Activated CD8-positive, alpha-beta T cell treated with anti-CD3 and anti-CD28 coated beads for 36 hours (primary cell): ENCODE measurements at regions not wholly inside any gene's neighbourhood (a gene's known extent, or its start where the extent isn't known, plus 50 kb on each side); places are given as distances from the start of the nearest gene placed in this dataset.
"Not testable (repeated sequence)": the region's sequence is repeated elsewhere in the genome, so short reads cannot be mapped to it uniquely, and the experiment has no call there.

Experiments
- ATAC-seq: fragments of 200-7000 bp; cut with Tn5 transposase; one replicate; pipeline ENCODE4 v1.10.0; 2021; ENCODE audit warnings: mild to moderate bottlenecking, moderate library complexity
- CTCF ChIA-PET: fragments of 350-600 bp; sonication (Branson Sonifier 250); formaldehyde crosslinking; loops from one replicate; lab custom pipeline; 2021; ENCODE audit warnings: antibody characterized with exemption; lab: Charles Lee
- POLR2A ChIA-PET: fragments of 350-600 bp; sonication (Branson Sonifier 250); formaldehyde crosslinking; loops from one replicate; lab custom pipeline; 2021; ENCODE audit warnings: antibody characterized with exemption; lab: Charles Lee
- DNase-seq: peaks from one replicate; pipeline ENCODE4 v3.0.0-alpha.2; 2020
- H3K27ac Mint-ChIP-seq: one replicate; pipeline ENCODE4 v1.8.0; 2021; ENCODE audit warnings: mild to moderate bottlenecking, mixed read lengths
- H3K27me3 Mint-ChIP-seq: one replicate; pipeline ENCODE4 v1.8.0; 2021; ENCODE audit warnings: mixed read lengths
- H3K36me3 Mint-ChIP-seq: one replicate; pipeline ENCODE4 v1.8.0; 2021; ENCODE audit warnings: low read depth, mixed read lengths
- H3K4me1 Mint-ChIP-seq: one replicate; pipeline ENCODE4 v1.8.0; 2021; ENCODE audit warnings: low read depth, mixed read lengths
- H3K4me3 Mint-ChIP-seq: one replicate; pipeline ENCODE4 v1.8.0; 2021; ENCODE audit warnings: mild to moderate bottlenecking, moderate library complexity, mixed read lengths
- H3K9me3 Mint-ChIP-seq: one replicate; pipeline ENCODE4 v1.8.0; 2021; ENCODE audit warnings: mixed read lengths
- intact Hi-C: fragments of 100-400 bp; cut with micrococcal nuclease; formaldehyde crosslinking; loops from one replicate; pipeline ENCODE4 v1.10.0; 2022
- TF ChIP-seq, protein P1 (sequence below): fragments of 200-600 bp; IDR thresholded peaks from one replicate; pipeline ENCODE4 v1.8.0; 2022; ENCODE audit warnings: antibody characterized with exemption, mild to moderate bottlenecking

DNA sequence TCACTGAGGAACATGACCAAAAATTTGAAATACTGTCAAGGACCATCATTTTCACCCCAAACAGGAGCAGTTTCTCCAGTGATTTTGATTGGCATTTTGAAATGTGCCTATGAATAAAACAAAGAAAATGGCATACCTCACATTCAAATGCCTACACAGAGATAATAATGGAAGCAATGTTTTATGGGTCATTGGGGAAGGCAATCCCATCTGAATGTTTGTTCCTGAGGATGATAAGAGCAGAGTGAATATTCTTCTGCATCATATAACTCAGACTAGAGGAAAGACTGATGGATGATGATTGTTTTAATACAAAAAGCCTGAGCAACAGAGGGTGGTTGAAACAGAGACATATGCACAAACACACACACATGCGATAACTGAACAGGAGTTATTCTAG, 2749.9 kb downstream of the PCDH9 start:
- ChIA-PET POLR2A (no interaction called here), CTCF (no interaction called here)
- H3K4me3 Mint-ChIP-seq = no peak overlapping the region

DNA sequence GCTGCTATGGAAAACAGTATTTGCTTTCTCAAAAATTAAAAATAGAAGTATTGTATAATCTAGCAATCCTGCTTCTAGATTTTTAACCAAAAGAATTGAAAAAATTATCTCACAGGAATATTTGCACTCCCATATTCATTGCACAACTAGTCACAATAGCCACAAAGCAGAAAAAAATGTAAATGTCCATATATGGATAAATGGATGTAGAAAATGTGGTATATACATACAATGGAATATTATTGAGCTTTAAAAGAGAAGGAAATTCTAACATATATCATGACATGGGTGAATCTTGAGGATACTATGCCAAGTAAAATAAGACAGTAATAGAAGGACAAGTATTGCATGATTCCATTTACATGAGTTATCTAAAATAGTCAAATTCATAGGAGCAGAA, 2753.0 kb downstream of the PCDH9 start:
- TF ChIP-seq, protein P1, sequence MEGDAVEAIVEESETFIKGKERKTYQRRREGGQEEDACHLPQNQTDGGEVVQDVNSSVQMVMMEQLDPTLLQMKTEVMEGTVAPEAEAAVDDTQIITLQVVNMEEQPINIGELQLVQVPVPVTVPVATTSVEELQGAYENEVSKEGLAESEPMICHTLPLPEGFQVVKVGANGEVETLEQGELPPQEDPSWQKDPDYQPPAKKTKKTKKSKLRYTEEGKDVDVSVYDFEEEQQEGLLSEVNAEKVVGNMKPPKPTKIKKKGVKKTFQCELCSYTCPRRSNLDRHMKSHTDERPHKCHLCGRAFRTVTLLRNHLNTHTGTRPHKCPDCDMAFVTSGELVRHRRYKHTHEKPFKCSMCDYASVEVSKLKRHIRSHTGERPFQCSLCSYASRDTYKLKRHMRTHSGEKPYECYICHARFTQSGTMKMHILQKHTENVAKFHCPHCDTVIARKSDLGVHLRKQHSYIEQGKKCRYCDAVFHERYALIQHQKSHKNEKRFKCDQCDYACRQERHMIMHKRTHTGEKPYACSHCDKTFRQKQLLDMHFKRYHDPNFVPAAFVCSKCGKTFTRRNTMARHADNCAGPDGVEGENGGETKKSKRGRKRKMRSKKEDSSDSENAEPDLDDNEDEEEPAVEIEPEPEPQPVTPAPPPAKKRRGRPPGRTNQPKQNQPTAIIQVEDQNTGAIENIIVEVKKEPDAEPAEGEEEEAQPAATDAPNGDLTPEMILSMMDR = no peak
- Mint-ChIP-seq H3K27me3 (no peaks in the 10 kb centered on the region), H3K27ac (no peak overlapping the region), H3K4me3 (no peak overlapping the region), H3K9me3 (peaks cover 9% of the 10 kb centered on the region), H3K4me1 (no peaks in the 10 kb centered on the region), H3K36me3 (no peaks in the 10 kb centered on the region)
- POLR2A ChIA-PET = no interaction called here
- no peak for DNase-seq
- no peak for ATAC-seq
- CTCF ChIA-PET = no interaction called here
- intact Hi-C loops = no loop called here

More for the DNA sequence above, 2749.9 kb downstream of the PCDH9 start:
- Mint-ChIP-seq H3K4me1 (no peaks in the 10 kb centered on the region), H3K36me3 (no peaks in the 10 kb centered on the region), H3K27me3 (no peaks in the 10 kb centered on the region), H3K27ac (no peak overlapping the region), H3K9me3 (peaks cover 9% of the 10 kb centered on the region)
- intact Hi-C loops = no loop called here
- no peak for ATAC-seq
- TF ChIP-seq, protein P1 = no peak
- no peak for DNase-seq

DNA sequence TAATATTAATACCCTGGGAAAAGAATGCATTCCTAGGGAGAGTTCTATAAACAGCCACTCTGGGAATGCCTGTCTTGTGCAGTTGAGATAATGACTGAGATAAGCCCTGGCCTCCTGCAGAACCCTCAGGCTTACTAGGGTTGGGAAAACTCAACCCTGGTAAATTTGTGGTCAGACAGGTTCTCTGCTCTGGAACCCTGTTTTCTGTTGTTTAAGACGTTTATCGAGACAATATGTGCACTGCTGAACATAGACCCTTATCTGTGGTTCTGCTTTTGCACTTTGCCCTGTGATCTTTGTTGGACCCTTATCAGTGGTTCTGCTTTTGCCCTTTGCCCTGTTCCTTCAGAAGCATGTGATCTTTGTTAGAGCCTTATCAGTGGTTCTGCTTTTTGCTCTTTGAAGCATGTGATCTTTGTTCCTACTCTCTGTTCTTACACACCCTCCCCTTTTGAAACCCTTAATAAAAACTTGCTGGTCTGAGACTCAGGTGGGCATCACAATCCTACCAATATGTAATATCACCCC, 2754.0 kb downstream of the PCDH9 start:
- H3K4me3 Mint-ChIP-seq, H3K27me3 Mint-ChIP-seq, H3K36me3 Mint-ChIP-seq, H3K4me1 Mint-ChIP-seq, CTCF ChIA-PET, H3K9me3 Mint-ChIP-seq, H3K27ac Mint-ChIP-seq, DNase-seq, ATAC-seq, POLR2A ChIA-PET, intact Hi-C loops: not testable (repeated sequence)

DNA sequence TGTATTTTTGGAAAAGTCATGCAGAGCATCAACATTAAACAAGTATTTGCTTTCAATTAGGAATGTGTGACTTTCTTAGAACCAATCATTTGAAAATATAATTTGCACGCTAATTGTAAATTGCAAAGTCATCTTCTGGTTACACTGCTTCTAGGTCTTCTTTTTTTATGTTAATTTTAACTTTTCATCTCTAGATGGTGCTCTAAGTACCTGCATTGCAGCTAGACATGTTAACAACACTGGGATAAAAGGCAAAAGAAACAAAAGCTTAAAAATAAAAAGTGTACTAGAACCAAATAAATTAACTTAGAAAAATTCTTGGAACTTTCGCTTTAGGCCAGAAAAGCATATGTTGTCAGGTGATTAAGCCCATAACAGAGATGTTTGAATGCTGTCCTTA, 2758.2 kb downstream of the PCDH9 start:
- H3K36me3 Mint-ChIP-seq = no peaks in the 10 kb centered on the region
- TF ChIP-seq, protein P1 = no peak
- H3K27ac Mint-ChIP-seq = no peak overlapping the region
- DNase-seq (no peak), ATAC-seq (no peak)
- peaks cover 8% of the 10 kb centered on the region for H3K9me3 Mint-ChIP-seq
- no peak overlapping the region for H3K4me3 Mint-ChIP-seq
- intact Hi-C loops = no loop called here
- no peaks in the 10 kb centered on the region for H3K4me1 Mint-ChIP-seq
- ChIA-PET CTCF (no interaction called here), POLR2A (no interaction called here)
- no peaks in the 10 kb centered on the region for H3K27me3 Mint-ChIP-seq

DNA sequence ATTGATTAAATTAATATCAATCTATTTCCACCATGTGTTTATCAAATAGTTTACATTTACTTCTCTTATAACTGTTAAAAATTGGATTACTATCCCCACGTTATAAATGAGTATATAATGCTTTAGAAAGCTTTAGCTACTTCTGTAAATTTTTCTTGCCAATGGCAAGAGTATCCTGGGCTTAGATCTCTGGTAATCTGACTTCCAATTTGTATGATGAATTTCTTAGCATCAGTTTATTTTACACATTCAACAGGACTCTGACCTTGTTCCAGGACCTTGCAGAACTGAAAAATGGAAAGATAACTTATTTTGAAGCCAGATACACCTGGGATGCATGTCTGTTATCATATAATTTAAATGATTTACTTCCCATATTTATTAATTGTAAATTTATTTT, 2759.4 kb downstream of the PCDH9 start:
- ATAC-seq = no peak
- Mint-ChIP-seq H3K27me3 (no peaks in the 10 kb centered on the region), H3K4me3 (no peak overlapping the region), H3K36me3 (no peaks in the 10 kb centered on the region), H3K27ac (no peak overlapping the region), H3K4me1 (no peaks in the 10 kb centered on the region), H3K9me3 (peaks cover 4% of the 10 kb centered on the region)
- TF ChIP-seq, protein P1 = no peak
- intact Hi-C loops = no loop called here
- no peak for DNase-seq
- ChIA-PET POLR2A (no interaction called here), CTCF (no interaction called here)

DNA sequence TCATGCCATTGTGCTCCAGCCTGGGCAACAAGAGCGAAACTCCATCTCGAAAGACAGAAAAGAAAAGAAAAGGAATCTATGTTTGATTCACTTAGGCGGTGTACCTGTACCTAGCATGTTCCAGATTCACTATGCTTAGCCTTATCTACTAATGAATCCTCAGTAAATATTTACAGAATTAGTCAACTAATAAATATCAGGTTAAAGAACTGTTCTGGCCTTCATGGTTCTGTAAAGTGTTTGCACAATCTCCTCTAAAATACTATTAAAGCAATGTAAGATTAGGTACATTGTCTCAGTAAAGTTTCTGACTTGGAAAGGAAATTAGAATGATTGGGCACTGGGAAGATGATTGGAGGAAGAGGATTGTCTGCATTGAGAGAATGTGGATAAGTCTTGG, 2770.4 kb downstream of the PCDH9 start:
- TF ChIP-seq, protein P1 = no peak
- no peaks in the 10 kb centered on the region for H3K36me3 Mint-ChIP-seq
- no peaks in the 10 kb centered on the region for H3K27me3 Mint-ChIP-seq
- H3K27ac Mint-ChIP-seq = no peak overlapping the region
- intact Hi-C loops = no loop called here
- peaks cover 7% of the 10 kb centered on the region for H3K9me3 Mint-ChIP-seq
- no peaks in the 10 kb centered on the region for H3K4me1 Mint-ChIP-seq
- ChIA-PET CTCF (no interaction called here), POLR2A (no interaction called here)
- DNase-seq = no peak
- ATAC-seq = no peak
- H3K4me3 Mint-ChIP-seq = no peak overlapping the region
